NT2/D1 (cell line): ENCODE measurements at regions not wholly inside any gene's neighbourhood (a gene's known extent, or its start where the extent isn't known, plus 50 kb on each side); places are given as distances from the start of the nearest gene placed in this dataset.

Experiments used
- YY1 ChIP-seq: IDR thresholded peaks from 2 replicates; pipeline ENCODE4 v1.6.1; 2011; ENCODE audit not compliant: insufficient read length, insufficient read depth
- ZNF274 ChIP-seq: IDR thresholded peaks from 2 replicates; pipeline ENCODE4 v1.6.1; 2011; ENCODE audit warnings: mild to moderate bottlenecking, low read depth, low read length

- no peak for TF ChIP-seq ZNF274
- TF ChIP-seq YY1 = no peak
Observed at GRCh38 chr7:132723506-132724081, 147.3 kb upstream of the PLXNA4 start.
